Gastrocnemius medialis (tissue), 4 donors: ENCODE measurements at regions not wholly inside any gene's neighbourhood (a gene's known extent, or its start where the extent isn't known, plus 50 kb on each side); places are given as distances from the start of the nearest gene placed in this dataset.
"Not testable (repeated sequence)": the region's sequence is repeated elsewhere in the genome, so short reads cannot be mapped to it uniquely, and the experiment has no call there.

ENCODE experiments used
- CTCF ChIP-seq, 5 experiments: fragments of 450-650 bp in 3 of 5; fragments of 200-600 bp in 2 of 5; sonication (generic) in 2 of 5; IDR thresholded peaks in 4 of 5; conservative IDR thresholded peaks in 1 of 5; 1 replicate in 4 of 5; 2 replicates in 1 of 5; pipeline ENCODE4 v1.5.1; 2016 to 2019; ENCODE audit warnings: antibody characterized with exemption in 5 of 5, mild to moderate bottlenecking in 3 of 5, moderate library complexity in 3 of 5
- POLR2A ChIP-seq, 2 donors: fragments of 450-650 bp; IDR thresholded peaks; one replicate each; pipeline ENCODE4 v1.6.1; 2017; ENCODE audit warnings: antibody characterized with exemption in 2 of 2, mild to moderate bottlenecking in 2 of 2, moderate library complexity in 2 of 2

GRCh38 chr2:89840781-89841475, 1149.5 kb downstream of the RPIA start:
- TF ChIP-seq POLR2A (IDR thresholded peaks at IDR 0.05); CTCF (IDR thresholded peaks at IDR 0.05 in 4 of 5, conservative IDR thresholded peaks at IDR 0.05 in 1 of 5): not testable (repeated sequence)
